HG02884 (cell line): ENCODE measurements at regions not wholly inside any gene's neighbourhood (a gene's known extent, or its start where the extent isn't known, plus 50 kb on each side); places are given as distances from the start of the nearest gene placed in this dataset.
"Not testable (repeated sequence)": the region's sequence is repeated elsewhere in the genome, so short reads cannot be mapped to it uniquely, and the experiment has no call there.

Experiments used
- ATAC-seq: cut with Tn5 transposase; IDR thresholded peaks from one replicate; pipeline ENCODE4 v1.9.1; 2021; ENCODE audit warnings: mild to moderate bottlenecking, moderate library complexity; ENCODE audit not compliant: unreplicated experiment

GRCh38 chr7:130942211-130942964, 208.4 kb upstream of the KLF14 start:
- no peak for ATAC-seq

- ATAC-seq = no peak
Observed at GRCh38 chr7:130943336-130943901, 209.4 kb upstream of the KLF14 start.

- no peak for ATAC-seq
Observed at GRCh38 chr7:130943981-130944380, 210.0 kb upstream of the KLF14 start.

GRCh38 chr7:130944997-130945396, 211.0 kb upstream of the KLF14 start:
- ATAC-seq = no peak

GRCh38 chr7:130945411-130945811, 211.4 kb upstream of the KLF14 start:
- ATAC-seq = no peak

- ATAC-seq = no peak
Observed at GRCh38 chr7:130946114-130946513, 212.1 kb upstream of the KLF14 start.

GRCh38 chr7:130947792-130948580, 214.0 kb upstream of the KLF14 start:
- no peak for ATAC-seq

GRCh38 chr7:130948822-130949221, 214.8 kb upstream of the KLF14 start:
- ATAC-seq = no peak

GRCh38 chr7:130949550-130949949, 215.5 kb upstream of the KLF14 start:
- no peak for ATAC-seq

- ATAC-seq = no peak
Observed at GRCh38 chr7:130950054-130950453, 216.0 kb upstream of the KLF14 start.

- ATAC-seq = no peak
Observed at GRCh38 chr7:130950741-130951140, 216.7 kb upstream of the KLF14 start.

GRCh38 chr7:130951303-130951975, 217.4 kb upstream of the KLF14 start:
- ATAC-seq = no peak

- ATAC-seq = no peak
Observed at GRCh38 chr7:130951976-130952876, 218.2 kb upstream of the KLF14 start.

- no peak for ATAC-seq
Observed at GRCh38 chr7:130953196-130953595, 219.2 kb upstream of the KLF14 start.

GRCh38 chr7:130954918-130955564, 221.0 kb upstream of the KLF14 start:
- no peak for ATAC-seq

GRCh38 chr7:130955565-130955919, 221.5 kb upstream of the KLF14 start:
- ATAC-seq = no peak

GRCh38 chr7:130956417-130957136, 222.6 kb upstream of the KLF14 start:
- no peak for ATAC-seq

- ATAC-seq = no peak
Observed at GRCh38 chr7:130957137-130957513, 223.1 kb upstream of the KLF14 start.

GRCh38 chr7:130957722-130958435, 223.9 kb upstream of the KLF14 start:
- ATAC-seq = not testable (repeated sequence)
